HG02678 (cell line): ENCODE measurements at regions not wholly inside any gene's neighbourhood (a gene's known extent, or its start where the extent isn't known, plus 50 kb on each side); places are given as distances from the start of the nearest gene placed in this dataset.
"Not testable (repeated sequence)": the region's sequence is repeated elsewhere in the genome, so short reads cannot be mapped to it uniquely, and the experiment has no call there.

Experiments
- ATAC-seq: cut with Tn5 transposase; IDR thresholded peaks from one replicate; pipeline ENCODE4 v1.9.1; 2021; ENCODE audit warnings: mild to moderate bottlenecking, moderate library complexity; ENCODE audit not compliant: unreplicated experiment

DNA sequence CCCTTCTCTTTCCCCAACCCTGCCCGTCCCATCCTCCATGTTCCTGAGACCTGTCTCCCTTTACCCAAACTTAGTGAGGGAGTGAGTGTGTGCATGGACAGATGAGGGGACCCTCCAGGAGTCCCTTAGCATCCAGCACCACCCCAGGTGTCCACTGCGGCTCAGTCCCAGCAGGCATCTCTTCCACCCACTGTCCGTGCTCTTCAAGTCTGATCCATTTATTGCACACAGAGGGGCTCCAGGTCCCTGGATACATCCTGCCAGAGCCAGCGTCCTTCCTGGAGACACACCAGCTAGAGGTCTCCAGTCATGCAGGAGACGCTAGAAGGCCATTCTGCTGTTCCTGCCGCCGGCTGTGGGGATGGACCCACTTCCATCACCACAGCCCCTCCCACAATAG lies 239.2 kb downstream of the ADGRD1 start:
- ATAC-seq = no peak

DNA sequence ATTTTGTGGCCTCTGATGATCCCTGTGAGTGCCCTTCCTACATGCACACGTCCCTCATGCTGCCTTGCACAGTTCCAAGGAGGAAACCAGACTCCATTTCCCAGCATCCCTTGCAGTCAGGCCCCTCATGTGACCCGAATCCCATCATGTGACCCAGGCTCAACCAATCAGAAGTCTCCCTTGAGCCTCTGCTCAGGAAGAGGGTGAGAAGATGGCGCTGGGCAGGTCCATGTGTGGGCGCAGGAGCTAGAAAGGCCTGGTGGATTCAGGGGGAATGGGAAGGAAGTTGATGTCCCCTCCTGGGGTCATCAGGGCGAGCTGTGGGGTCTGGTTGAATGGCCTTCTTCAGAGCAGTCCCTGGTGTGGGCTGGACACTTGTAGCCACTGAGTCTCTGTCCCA lies 240.5 kb downstream of the ADGRD1 start:
- no peak for ATAC-seq

DNA sequence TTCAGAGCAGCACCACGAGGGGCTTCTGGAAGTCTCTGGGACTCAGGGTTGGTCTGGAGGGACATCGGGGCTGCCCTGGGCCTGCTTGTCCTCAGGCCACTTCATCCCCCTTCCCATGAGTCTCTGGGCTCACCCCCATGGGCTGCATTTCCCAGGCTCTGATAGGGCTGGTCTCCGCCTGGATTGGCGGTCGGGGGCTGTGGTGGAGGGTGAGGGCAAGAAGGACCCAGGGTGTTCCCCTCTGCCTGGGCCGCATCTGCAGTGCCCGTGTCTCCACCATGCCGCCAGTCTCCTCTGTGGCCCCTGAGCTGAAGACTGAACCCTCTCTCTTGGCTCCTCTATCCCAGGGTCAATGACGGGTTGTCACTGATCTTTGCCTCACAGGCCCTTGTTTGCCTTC lies 242.1 kb downstream of the ADGRD1 start:
- no peak for ATAC-seq

DNA sequence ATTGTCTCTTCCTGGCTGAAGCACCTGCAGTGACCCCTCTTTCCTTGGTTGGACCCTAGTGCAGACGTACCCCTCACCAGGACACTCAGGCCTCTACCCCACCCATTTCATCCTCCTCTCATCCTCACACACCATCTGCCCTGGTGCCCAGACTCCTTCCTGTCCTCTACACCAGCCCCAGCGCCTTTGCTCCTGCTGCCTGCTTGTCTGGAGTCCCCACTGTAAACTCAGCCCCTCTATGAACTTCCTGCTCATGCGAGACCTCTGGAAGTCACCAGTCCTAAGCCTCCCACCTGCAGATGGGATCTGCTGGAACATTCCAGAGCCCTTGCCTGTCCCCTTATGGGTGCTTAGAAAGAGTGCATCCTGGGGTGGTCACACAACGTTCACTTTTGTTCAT lies 242.5 kb downstream of the ADGRD1 start:
- ATAC-seq = no peak

DNA sequence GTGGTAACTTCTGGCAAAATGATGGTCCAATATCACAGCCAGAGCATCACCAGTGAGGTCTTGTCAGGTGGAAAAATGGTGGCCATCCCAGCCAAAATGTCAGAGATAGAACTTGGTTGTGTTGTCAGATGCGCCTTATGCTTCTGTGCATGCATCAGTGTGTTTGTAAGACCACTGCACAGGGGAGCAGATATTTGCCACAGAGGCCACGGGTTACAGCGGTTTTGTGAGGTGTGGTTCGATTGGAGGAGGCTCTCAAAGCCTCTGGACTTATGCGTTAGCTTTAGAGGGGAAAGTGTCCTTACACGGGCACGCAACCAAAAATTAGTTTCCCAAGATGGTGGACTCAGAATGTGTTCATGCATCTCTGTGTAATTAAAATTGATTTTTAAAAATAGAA lies 243.8 kb downstream of the ADGRD1 start:
- no peak for ATAC-seq

DNA sequence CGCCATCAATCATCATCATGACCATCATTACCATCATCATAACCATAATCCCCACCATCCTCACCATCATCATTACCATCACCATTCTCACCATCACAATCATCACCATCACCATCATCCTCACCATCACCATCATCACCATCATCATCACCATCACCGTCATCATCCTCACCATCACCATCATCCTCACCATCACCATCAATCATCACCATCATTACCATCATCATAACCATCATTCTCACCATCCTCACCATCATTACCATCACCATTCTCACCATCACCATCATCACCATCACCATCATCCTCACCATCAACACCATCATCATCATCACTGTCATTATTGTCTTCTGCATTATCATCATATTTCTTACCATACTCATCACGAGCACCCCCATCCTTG lies 245.5 kb downstream of the ADGRD1 start:
- ATAC-seq = no peak

DNA sequence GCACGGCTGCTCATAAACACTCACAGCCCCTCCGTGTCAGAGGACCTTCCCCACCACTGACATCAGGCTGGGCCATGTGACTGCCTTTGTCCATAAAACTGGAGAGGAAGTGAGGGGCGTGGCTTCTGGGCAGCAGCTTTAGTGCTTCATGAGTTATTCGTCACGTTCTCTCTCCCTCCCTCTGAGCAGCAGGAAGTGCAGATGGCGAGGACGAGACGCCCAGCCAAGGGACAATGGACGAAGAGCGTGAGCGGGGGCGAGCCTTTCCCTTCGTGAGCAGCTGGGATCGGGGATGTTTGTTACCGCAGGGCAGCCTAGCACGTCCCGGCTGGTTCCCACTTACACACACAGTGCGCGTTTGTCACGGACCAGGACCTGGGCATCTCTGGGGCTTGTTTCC lies 248.2 kb downstream of the ADGRD1 start:
- not testable (repeated sequence) for ATAC-seq

DNA sequence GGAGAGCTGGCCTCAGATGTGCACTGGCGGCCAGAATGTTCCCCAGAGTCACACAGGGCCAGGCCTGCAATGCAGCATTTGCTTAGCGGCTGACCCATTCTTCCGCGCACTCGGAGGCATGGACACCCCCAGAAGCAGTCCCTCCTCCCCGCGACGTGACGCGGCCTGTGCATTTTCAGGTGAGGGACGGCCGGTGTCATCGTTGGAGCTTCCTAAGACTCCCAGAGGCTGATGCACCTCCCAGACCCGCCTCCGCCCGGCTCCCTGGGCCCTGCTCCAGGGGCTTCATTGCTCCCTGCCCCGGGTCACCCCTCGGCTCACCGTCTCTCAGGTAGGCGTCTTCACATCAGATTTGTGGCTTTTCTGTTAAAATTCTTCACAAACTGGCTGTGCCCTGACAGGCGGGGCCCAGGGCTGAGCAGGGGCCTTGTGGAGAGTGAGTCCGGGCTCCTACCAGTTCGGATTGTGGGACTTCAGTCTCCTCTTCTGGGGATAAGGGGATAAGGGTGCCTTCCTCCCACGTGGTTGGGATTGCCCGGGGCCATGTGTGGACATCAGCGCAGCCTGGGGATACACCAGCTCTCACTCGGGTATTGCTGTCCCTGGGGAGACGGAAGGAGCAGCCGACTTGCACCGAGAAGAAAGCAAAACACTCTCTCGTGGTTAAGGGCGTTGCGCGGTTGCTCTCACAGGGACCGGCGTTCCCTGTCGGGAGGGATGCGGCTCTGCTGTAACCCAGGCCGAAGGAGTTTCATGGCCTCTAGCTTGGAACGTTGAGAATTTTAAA lies 249.1 kb downstream of the ADGRD1 start:
- ATAC-seq = no peak

DNA sequence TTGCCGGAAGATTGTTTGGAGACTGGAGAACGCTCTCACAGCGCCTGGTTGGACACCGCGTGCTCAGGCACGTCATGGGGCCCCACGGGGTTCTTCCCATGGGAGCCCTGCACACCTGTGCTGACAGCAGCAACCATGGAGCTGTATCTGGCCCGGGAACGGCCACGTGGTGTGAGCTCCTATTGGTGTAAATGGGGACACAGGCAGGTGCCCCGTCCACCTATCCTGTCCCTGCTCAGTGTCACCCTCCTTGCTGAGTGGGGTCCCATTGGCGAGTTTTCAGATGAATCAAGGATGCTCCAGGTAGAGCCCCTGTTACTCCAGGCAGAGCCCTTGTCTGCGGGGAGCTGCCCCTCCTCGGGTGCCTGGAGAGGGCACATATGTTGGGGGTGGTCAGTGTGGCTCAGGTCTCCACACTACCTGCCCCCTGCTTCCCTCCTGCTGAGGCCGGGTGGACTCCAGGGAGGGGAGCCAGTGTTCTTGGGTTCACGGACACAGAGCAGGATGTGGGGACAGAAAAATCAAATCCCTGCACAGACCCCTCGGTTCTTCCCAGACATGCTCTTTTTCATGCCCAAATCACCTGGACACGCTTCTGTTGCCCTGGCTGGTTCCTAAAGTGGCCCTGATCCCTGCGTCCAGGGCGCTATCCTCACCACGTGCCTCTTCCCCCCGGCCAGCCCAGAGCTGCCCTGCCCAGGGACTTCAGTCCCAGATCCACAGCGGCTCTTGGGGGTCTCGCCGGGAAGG lies 250.1 kb downstream of the ADGRD1 start:
- no peak for ATAC-seq

DNA sequence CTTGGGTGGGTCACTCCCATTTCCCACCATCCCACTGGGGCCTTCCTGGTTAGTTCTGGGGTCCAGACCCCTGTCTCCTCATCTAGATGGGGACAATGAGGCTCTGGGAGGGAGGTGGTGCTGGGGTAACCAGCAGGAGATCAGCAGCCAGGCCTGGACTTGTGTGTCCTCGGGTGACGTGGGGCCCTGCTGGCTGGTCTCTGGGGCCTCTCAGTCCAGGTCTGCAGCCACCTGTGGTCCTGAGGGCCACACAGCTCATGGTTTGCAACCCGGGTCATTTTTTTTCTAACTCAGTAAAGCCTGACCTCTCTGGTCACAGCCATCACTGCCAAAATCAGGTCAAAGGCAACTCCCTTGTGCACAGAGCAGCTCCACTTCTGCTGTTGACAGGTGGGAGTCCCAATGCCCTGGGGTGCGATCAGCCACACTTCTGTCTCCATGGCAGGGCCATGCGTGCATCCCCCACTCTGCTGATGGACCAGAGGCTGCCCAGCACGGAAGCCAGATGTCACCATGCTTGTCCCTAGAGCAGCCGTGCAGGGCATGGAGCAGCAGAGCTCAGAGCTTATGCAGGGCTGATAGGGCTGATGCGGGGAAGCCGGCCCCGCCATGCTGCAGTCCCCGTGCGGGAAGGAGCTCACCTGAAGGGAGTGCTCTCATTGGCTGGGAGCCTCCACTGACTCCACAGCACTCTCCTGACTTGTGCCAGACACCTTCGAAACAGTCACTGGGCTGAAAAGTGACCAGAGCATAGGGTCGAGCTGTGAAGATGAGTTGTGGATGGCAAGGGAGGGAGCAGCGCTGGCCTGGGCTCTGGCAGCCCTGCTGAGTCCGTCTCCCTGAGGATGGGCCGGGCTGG lies 250.9 kb downstream of the ADGRD1 start:
- no peak for ATAC-seq

DNA sequence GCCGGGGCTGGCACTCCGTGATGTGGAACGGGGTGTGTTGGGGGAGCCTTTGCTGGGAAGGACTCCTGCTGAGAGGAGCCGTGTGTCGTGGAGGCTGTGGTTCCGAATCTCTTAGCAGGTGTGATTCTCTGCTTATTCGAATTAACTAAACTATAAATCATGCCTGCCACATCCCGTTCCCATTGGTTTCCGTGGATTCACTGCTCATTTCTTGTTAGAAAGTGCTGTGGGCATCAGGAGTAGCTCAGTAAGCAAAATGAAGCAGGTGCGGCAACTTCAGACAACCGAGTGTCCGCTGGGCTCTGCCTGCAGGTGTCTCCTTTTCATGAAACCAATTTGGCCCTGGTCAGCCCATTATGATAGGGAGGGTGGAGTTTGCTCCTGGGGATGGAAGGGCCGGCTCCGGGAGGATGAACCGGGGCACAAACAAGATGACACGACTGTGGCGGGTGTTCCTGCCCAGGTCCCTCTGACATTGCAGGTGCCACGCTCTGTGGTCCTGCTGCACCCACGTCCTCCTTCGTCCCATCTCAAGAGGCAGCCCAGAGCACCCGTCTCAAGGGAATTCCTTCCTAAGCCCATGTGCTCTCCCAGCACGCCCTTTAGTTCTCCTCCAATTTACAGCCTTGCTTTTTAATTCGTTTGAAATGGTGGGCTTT lies 251.7 kb downstream of the ADGRD1 start:
- not testable (repeated sequence) for ATAC-seq

DNA sequence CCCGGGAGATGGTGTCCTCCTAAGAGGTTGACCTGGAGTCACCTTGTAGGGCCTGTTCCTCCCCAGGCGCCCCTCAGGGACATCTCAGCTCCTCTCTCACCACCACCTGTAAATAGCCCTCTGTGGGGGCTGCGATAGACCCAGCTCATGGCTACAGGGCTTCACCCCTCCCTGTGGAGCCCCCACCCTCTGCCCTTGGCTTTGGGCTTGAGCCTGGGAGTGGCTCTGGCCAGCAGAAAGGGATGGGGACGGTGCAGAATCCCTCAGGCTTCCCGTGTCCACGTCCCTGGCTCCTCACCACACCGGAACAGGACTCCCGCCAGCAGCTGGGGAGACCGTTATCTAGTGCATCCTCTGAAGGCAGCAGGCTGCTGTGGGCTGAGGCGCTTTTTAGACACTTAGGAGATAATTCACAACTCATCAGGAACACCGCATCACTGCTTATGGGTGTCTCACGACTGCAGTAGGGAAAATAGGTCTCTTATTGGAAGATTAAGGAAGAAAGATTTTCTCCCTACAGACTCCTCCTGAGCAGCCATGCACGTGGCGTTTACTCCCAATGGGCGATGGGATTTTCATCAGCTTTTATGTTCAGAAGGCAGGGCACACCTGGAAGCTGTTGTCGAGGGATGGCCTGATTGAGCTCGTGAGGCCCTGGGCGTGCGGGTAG lies 253.1 kb downstream of the ADGRD1 start:
- ATAC-seq = not testable (repeated sequence)

DNA sequence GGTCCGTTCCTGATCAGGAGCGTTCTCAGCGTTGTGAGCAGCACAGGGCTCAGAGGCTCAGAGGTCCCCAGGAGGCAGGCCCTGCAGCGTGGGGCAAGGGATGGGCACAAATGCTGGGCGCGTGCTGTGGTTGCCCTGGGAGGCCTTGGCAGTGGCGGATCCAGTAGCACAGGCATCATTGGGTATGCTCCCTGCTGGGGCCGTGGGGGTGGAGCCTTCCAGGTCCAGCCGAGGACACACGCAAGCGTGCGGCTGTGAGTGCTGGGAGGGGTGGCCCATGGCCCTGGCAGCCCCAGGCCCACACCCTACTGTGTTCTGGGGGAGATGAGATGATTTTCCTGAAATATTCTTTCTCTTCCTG lies 253.6 kb downstream of the ADGRD1 start:
- ATAC-seq = not testable (repeated sequence)

DNA sequence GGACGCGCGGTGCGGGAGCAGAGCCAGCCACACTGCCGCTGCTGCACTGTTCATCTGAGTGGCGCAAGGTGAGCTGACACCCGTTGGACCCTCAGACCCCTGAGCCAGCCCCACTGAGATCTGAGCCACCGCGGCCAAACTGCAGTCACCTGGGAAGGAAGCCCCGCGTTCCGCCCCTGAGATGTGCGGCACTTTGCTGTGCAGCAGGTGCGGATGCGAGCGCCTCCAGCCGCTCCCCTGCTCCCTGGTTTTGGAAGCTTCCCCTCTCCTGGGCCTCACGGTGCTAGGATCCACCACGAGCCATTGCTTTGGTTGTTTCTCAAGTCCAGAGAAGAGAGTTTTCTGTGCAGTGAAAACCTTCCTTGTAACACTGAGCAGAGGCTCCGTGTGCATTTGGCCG lies 254.1 kb downstream of the ADGRD1 start:
- ATAC-seq = not testable (repeated sequence)

DNA sequence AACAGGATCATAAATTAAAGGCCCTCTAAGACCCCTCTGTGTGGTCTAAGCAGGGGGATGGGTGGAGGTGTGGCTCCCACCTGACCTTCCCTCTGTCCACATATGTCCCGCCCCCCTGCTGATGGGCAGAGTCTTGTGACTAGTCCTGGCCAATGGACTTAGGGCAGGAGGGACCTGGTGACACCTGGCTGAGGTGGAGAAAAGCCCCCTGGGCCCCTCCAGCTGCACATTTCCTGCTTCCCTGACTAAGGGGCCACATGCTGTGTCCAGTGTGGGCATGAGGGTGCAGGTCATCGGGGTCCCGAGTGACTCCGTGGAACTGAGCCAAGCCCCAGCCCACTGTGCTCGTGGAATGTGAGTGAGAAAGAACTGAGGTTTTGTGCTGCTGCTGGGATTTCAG lies 254.7 kb downstream of the ADGRD1 start:
- ATAC-seq = no peak

DNA sequence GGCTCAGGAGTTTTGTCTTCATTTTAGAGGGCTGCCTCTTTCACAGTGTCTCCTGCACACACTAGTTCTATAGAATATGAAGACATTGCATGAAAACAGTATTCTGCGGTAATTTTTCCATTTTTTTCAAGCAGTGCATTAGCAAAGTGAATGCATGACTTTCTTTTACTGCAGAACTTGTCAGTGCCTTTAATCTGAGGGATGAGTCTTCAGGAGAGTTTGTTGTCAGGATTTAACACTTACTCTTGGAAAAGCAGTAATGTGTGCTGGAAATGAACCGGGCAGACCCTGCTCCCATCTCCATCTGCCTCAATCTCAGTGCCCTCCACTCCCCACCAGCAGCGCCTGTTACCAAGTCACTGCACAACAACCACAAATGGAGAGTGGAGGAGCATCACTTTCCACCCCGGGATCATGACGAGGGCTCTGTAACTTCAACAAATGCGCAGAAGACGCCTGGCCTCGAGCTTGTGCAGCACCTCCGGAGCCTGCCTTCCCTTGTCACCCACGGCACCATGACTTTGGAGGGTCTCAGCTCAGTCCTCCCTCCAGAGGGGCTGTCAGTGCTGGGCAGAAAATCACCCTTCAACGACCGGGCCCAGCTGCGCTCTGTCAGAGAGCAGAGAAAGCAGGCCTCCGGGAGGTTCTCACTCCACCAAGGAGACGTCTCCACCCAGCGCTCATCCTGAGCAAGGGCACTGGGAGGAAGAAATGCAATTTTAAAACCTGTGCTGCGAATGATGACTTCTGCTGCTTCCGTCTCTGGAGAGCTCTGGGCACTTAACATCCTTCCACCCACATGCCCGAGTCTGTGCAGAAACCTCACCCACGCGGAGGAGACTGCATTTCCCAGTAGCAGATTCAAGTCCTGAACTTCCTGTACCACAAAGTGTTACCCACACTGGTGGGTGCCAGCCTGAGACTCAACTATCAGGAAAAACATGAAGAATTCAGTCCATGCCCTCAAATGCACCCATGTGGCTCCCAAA lies 255.7 kb downstream of the ADGRD1 start:
- ATAC-seq = no peak

DNA sequence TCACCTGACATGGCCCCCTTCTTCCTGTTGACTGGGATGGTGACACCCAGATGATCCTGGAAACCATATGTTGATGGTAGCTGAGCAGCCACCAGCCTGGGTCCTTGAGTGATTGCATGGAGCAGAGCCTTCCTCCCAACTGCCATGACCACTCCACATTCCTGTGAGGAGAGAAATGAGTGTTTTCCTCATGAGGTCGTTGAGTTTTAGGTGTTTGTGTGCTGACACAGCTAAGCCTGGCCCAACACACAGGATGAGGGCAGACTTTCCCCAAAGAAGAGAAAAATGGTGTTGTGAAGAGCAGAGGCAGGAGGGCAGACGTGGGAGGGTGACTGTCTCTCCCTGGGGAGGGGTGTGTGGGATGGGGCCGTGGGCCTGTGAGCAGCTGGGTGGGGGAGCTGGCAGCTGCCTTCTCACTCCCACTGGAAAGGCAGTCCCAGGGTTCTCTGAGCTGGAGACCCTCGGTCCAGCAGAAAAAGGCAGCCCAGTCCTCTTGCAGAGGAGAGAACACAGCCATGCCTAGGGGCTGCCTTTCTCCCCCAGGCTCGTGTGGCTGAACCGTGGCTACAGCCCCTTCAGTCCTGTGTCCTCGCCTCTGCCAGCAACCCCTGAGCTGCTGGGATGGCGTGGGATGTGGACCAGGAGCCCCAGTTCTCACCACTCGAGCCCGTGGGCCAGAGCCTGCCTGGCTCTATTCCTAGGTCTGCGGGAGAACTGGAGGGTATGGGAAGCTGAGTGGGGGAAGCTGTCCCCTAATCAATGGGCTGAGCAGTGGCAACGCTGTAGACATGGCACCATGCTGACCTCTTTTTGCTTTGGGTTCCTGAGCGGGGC lies 257.0 kb downstream of the ADGRD1 start:
- no peak for ATAC-seq

DNA sequence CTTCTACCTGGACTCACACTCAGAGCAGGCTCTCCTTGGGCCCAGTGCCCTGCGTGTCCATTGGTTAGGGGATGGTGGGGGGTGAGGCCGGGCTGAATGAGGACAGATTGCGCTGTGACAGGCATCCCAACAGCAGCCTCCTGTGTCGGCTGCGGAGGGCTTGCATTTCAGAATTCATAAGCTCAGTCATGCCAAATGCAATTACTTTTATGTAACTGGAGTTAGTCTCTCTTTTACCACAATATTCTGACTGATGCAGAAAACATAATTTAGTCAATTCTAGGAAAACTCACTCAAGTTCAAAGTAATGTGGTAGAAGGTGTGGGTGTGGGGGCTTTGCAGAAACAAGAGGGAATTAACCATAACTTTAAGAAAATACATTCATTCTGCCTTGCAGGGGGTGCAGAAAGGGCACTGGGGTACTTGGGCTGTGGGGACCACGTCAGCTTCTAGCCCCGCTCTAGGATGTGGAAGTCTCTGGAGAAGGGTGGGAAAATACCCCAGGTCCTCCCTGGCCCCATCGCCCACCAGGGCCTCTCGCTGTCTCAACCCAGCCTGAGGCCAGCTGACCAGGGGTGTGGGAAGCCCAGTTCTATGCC lies 257.7 kb downstream of the ADGRD1 start:
- no peak for ATAC-seq
